ENCODE measurements at regions not wholly inside any gene's neighbourhood (a gene's known extent, or its start where the extent isn't known, plus 50 kb on each side); places are given as distances from the start of the nearest gene placed in this dataset.

DNA sequence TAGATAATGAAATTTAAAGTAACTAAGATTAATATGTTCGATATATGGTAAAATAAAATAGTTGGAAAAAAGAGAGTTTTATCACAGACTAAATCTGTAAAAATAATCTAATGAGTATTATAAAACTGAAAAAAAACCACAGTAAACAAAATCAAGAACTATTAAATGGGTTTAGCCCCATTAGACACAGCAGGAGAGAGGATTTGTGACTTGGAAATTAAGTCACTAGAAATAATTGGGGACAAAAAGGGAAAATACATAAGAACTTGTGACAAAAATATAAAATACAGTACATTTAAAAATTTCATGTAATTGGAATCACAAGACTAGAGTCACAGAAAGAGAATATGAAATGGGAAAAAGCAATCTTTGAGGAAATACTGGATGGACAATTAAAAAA is 1114.6 kb upstream of the KLHL29 start:
- no peak for TF ChIP-seq SREBF2 (IDR thresholded peaks at IDR 0.05)
- TF ChIP-seq HOXA7 (CRISPR knock-in tag; IDR thresholded peaks at IDR 0.05), result no peak
- TF ChIP-seq, protein P1, sequence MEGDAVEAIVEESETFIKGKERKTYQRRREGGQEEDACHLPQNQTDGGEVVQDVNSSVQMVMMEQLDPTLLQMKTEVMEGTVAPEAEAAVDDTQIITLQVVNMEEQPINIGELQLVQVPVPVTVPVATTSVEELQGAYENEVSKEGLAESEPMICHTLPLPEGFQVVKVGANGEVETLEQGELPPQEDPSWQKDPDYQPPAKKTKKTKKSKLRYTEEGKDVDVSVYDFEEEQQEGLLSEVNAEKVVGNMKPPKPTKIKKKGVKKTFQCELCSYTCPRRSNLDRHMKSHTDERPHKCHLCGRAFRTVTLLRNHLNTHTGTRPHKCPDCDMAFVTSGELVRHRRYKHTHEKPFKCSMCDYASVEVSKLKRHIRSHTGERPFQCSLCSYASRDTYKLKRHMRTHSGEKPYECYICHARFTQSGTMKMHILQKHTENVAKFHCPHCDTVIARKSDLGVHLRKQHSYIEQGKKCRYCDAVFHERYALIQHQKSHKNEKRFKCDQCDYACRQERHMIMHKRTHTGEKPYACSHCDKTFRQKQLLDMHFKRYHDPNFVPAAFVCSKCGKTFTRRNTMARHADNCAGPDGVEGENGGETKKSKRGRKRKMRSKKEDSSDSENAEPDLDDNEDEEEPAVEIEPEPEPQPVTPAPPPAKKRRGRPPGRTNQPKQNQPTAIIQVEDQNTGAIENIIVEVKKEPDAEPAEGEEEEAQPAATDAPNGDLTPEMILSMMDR (IDR thresholded peaks at IDR 0.05), result no peak
- no peak for TF ChIP-seq JUN (IDR thresholded peaks at IDR 0.05)
- TF ChIP-seq CHD2 (IDR thresholded peaks at IDR 0.05; ENCODE audit: low read length, partially characterized antibody), result no peak
- no peak for TF ChIP-seq RAD21 (conservative IDR thresholded peaks at IDR 0.05 in 1 of 2, IDR thresholded peaks at IDR 0.05 in 1 of 2)
- no peak for TF ChIP-seq POLR2A (IDR thresholded peaks at IDR 0.05; ENCODE audit: low read length)
- TF ChIP-seq CBX8 (IDR thresholded peaks at IDR 0.05), result no peak
- TF ChIP-seq EHMT2 (IDR thresholded peaks at IDR 0.05; ENCODE audit: low read depth), result no peak
- TF ChIP-seq BHLHE40 (IDR thresholded peaks at IDR 0.05; ENCODE audit: low read depth, low read length), result no peak
- TF ChIP-seq, protein P2, sequence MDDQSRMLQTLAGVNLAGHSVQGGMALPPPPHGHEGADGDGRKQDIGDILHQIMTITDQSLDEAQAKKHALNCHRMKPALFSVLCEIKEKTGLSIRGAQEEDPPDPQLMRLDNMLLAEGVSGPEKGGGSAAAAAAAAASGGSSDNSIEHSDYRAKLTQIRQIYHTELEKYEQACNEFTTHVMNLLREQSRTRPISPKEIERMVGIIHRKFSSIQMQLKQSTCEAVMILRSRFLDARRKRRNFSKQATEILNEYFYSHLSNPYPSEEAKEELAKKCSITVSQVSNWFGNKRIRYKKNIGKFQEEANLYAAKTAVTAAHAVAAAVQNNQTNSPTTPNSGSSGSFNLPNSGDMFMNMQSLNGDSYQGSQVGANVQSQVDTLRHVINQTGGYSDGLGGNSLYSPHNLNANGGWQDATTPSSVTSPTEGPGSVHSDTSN (IDR thresholded peaks at IDR 0.05), result no peak
